Gastroesophageal sphincter (tissue), 4 donors: ENCODE measurements at regions not wholly inside any gene's neighbourhood (a gene's known extent, or its start where the extent isn't known, plus 50 kb on each side); places are given as distances from the start of the nearest gene placed in this dataset.

Source experiments
- ATAC-seq: fragments of 150-250 bp; one replicate; pipeline ENCODE4 v1.9.1; 2016; ENCODE audit warnings: mild to moderate bottlenecking, moderate library complexity
- H3K27ac ChIP-seq, 4 donors: fragments of 200-600 bp; sonication (generic) in 3 of 4; 1 replicate in 3 of 4; 2 replicates in 1 of 4; pipeline ENCODE4 v1.5.1; 2016 to 2019
- H3K27me3 ChIP-seq: fragments of 200-600 bp; sonication (generic); one replicate; pipeline ENCODE4 v1.5.1; 2019
- H3K36me3 ChIP-seq, 2 donors: fragments of 200-600 bp; sonication (generic); one replicate each; pipeline ENCODE4 v1.5.1; 2019; ENCODE audit warnings: control low read depth in 1 of 2
- H3K4me1 ChIP-seq, 3 donors: fragments of 200-600 bp; sonication (generic); 1 replicate in 2 of 3; 2 replicates in 1 of 3; pipeline ENCODE4 v1.5.1; 2016 to 2019; ENCODE audit warnings: control low read depth in 2 of 3
- H3K4me3 ChIP-seq, 2 donors: fragments of 200-600 bp; sonication (generic); one replicate each; pipeline ENCODE4 v1.5.1; 2019; ENCODE audit warnings: mild to moderate bottlenecking in 1 of 2, moderate library complexity in 1 of 2
- H3K9me3 ChIP-seq, 3 donors: fragments of 200-600 bp; sonication (generic); one replicate each; pipeline ENCODE4 v1.5.1; 2017 to 2019; ENCODE audit warnings: control low read depth in 2 of 3
- CTCF ChIP-seq, 4 experiments: fragments of 200-600 bp in 2 of 4; fragments of 450-650 bp in 2 of 4; sonication (generic) in 1 of 4; IDR thresholded peaks; one replicate each; pipeline ENCODE4 v1.5.1; 2017 to 2019; ENCODE audit warnings: antibody characterized with exemption in 4 of 4, mild to moderate bottlenecking in 2 of 4, moderate library complexity in 2 of 4
- EP300 ChIP-seq: sonication (generic); formaldehyde crosslinking; IDR thresholded peaks from one replicate; pipeline ENCODE4 v1.6.1; 2017; ENCODE audit warnings: antibody characterized with exemption, mild to moderate bottlenecking
- POLR2A ChIP-seq, 2 donors: fragments of 450-650 bp; IDR thresholded peaks; one replicate each; pipeline ENCODE4 v1.6.1; 2017; ENCODE audit warnings: antibody characterized with exemption in 2 of 2, mild to moderate bottlenecking in 2 of 2, moderate library complexity in 1 of 2
- POLR2AphosphoS5 ChIP-seq: sonication (generic); formaldehyde crosslinking; IDR thresholded peaks from one replicate; pipeline ENCODE4 v1.6.1; 2017; ENCODE audit warnings: antibody characterized with exemption
- WGBS, 2 donors: methylation state at CpG; one replicate each; pipeline ENCODE4 v1.1.5; 2018; ENCODE audit warnings: low coverage in 1 of 2; 5-methylcytosine and 5-hydroxymethylcytosine counted together

DNA sequence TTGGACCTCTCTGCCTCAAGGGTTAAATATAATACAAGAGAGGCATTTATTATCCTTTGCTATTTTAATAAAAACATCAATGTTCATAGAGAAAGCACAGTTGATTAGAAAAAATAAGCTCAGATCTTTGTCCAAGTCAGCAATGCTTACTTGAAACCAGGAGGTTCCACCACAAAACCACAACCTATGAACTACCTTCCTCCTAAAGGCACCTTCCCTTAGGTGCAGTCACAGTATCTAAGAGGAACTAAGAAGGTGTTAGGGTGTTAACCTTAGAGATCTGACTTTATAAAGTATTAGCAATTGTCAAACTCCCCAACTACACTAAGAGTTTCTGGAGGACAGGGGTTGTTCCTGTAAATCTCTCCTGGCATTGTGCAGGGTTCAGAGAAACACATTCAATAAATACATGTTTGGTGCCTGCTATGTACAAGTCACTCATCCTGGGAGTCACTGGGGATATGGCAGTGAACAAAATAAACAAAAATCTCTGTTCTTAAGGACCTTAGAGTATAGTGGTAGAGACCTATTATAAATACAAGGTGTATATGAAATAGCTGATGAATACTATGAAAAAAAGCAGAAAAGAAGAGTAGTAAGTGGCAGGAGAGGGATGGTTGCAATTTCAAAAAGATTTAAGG is 208.6 kb downstream of the NFKBIZ start:
- H3K27me3 ChIP-seq = no peaks in the 10 kb centered on the region
- no peak for ATAC-seq
- peaks cover 0 to 5% (median 0%) of the 10 kb centered on the region in 3 donors for H3K4me1 ChIP-seq
- no peaks in the 10 kb centered on the region for H3K36me3 ChIP-seq
- H3K27ac ChIP-seq = no peak overlapping the region
- H3K9me3 ChIP-seq = no peaks in the 10 kb centered on the region
- H3K4me3 ChIP-seq = no peak overlapping the region
- TF ChIP-seq POLR2AphosphoS5 = no peak
- no peak for TF ChIP-seq CTCF (IDR thresholded peaks at IDR 0.05)
- TF ChIP-seq EP300 = no peak

GRCh38 chr3:102059145-102059943 is 210.0 kb downstream of the NFKBIZ start:
- no peak overlapping the region for H3K27ac ChIP-seq
- WGBS, 2 donors = 90 to 92% methylated on average over 4 of the region's 8 CpGs
- no peak for ATAC-seq
- no peaks in the 10 kb centered on the region for H3K9me3 ChIP-seq
- TF ChIP-seq EP300 (no peak), POLR2AphosphoS5 (no peak), POLR2A (IDR thresholded peaks at IDR 0.05) (no peak), CTCF (IDR thresholded peaks at IDR 0.05) (no peak)
- no peaks in the 10 kb centered on the region for H3K36me3 ChIP-seq
- H3K4me3 ChIP-seq = no peak overlapping the region
- no peaks in the 10 kb centered on the region for H3K4me1 ChIP-seq
- no peaks in the 10 kb centered on the region for H3K27me3 ChIP-seq

- 60 to 81% methylated on average over 1 of the region's 1 CpG for WGBS, 2 donors
- H3K4me3 ChIP-seq = no peak overlapping the region
- ATAC-seq = no peak
- H3K4me1 ChIP-seq = no peaks in the 10 kb centered on the region
- H3K27ac ChIP-seq = no peak overlapping the region
- H3K27me3 ChIP-seq = no peaks in the 10 kb centered on the region
- no peaks in the 10 kb centered on the region for H3K36me3 ChIP-seq
- TF ChIP-seq EP300 = no peak
- no peak for TF ChIP-seq CTCF (IDR thresholded peaks at IDR 0.05)
- no peak for TF ChIP-seq POLR2AphosphoS5
- no peak for TF ChIP-seq POLR2A (IDR thresholded peaks at IDR 0.05)
- H3K9me3 ChIP-seq = no peaks in the 10 kb centered on the region
Measured at GRCh38 chr3:102060814-102061213, 211.5 kb downstream of the NFKBIZ start.

DNA sequence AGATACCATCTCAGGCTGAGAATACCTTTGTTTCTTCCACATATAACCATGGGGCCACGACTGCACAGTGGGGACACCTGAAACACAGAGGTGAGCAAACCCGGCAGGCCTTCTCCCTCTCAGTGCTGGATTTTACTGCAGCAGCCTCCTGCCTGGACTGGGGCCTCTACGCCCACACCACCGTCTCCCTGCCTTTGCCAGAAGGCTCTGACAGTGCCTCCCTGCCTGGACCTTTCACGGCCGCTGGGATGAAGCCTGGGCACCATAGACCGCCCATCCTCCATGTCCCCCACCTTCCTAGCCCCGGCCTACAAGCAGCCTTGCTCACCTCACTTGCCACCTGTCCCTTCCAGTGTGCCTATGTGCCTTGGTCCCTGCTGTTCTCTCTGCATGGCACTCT is 214.3 kb downstream of the NFKBIZ start:
- Histone ChIP-seq H3K36me3 (no peaks in the 10 kb centered on the region), H3K4me1 (peaks cover 0 to 6% (median 3%) of the 10 kb centered on the region in 3 donors), H3K27me3 (no peaks in the 10 kb centered on the region), H3K4me3 (no peak overlapping the region), H3K27ac (no peak overlapping the region), H3K9me3 (no peaks in the 10 kb centered on the region)
- TF ChIP-seq POLR2A (IDR thresholded peaks at IDR 0.05) (no peak), EP300 (no peak), CTCF (IDR thresholded peaks at IDR 0.05) (no peak), POLR2AphosphoS5 (no peak)
- WGBS, 2 donors = 85 to 86% methylated on average over 3 to 8 of the region's 8 CpGs
- no peak for ATAC-seq

DNA sequence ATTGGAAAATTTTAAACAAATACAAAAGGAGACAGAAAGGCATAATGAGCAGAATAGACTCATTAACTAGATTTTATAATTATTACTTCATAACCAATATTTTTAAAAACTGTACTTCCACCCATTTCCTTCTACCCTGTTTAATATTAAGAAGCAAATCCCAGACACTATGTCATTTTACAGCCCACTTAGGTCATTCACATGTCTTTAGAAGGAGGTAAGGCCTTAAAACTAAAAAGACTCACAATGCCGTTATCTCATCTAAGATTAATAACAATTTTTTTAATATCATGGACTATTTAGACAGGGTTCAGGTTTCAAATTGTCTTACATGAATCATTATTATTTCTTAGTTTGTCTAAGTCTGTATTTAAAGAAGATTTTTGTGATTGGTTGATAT is 217.2 kb downstream of the NFKBIZ start:
- no peaks in the 10 kb centered on the region for H3K9me3 ChIP-seq
- H3K4me3 ChIP-seq = no peak overlapping the region
- no peak for ATAC-seq
- TF ChIP-seq EP300 (no peak), POLR2A (IDR thresholded peaks at IDR 0.05) (no peak), CTCF (IDR thresholded peaks at IDR 0.05) (no peak), POLR2AphosphoS5 (no peak)
- no peaks in the 10 kb centered on the region for H3K27me3 ChIP-seq
- H3K27ac ChIP-seq = no peak overlapping the region
- peaks cover 0 to 8% (median 6%) of the 10 kb centered on the region in 3 donors for H3K4me1 ChIP-seq
- 94 to 100% methylated on average over 1 of the region's 1 CpG for WGBS, 2 donors
- no peaks in the 10 kb centered on the region for H3K36me3 ChIP-seq
